GM18520 (cell line): ENCODE measurements at regions not wholly inside any gene's neighbourhood (a gene's known extent, or its start where the extent isn't known, plus 50 kb on each side); places are given as distances from the start of the nearest gene placed in this dataset.
"Not testable (repeated sequence)": the region's sequence is repeated elsewhere in the genome, so short reads cannot be mapped to it uniquely, and the experiment has no call there.

Source experiments
- ATAC-seq: cut with Tn5 transposase; IDR thresholded peaks from one replicate; pipeline ENCODE4 v1.9.1; 2021; ENCODE audit not compliant: unreplicated experiment

DNA sequence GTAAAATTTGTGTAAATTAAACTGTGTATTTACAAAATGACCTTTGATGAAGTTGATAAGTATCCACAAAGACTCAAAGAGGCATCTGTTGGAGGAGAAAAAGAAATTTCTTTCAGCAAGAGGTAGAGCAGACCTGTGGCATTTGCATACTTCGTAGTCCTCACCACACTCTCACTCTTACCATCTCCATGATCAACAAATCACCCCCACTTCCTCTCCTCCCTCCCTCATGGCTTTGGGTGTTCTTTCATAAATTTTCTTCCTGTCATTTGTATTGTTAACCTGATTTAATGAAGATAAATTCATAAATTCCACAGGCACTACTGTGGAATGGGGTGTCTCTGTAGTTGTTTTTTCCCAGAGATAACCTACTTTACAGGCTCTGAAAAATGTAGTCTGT lies 366.5 kb downstream of the ZNF674 start:
- ATAC-seq = no peak

DNA sequence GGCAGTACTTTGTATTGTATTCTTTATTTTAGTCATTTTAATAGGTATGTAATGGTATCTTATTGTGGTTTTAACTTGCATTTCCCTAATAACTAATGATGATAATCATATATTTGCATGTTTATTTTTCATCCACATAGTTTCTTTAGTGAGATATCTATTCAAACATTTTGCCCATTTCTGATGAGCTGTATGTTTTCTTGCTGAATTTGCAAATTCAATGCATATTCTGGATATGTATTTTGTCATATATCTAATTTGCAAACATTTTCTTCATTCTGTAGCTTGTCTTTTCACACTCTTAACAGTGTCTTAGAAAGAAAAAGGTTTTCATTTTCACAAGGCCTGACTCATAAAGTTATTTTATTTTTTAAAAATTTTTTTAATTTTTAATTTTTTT lies 372.1 kb downstream of the ZNF674 start:
- ATAC-seq = no peak

DNA sequence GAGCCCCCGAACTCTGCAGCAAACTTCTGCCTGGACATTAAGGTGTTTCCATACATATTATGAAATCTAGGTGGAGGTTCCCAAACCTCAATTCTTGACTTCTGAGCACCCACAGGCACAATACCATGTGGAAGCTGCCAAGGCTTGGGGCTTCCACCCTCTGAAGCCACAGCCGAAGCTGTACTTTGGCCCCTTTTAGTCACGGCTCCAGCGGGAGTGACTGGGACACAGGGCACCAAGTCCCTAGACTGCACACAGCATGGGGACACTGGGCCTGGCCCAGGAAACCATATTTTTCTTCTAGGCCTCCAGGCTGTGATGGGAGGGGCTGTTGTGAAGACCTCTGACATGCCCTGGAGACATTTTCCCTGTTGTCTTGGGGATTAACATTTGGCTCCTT lies 373.8 kb downstream of the ZNF674 start:
- not testable (repeated sequence) for ATAC-seq

DNA sequence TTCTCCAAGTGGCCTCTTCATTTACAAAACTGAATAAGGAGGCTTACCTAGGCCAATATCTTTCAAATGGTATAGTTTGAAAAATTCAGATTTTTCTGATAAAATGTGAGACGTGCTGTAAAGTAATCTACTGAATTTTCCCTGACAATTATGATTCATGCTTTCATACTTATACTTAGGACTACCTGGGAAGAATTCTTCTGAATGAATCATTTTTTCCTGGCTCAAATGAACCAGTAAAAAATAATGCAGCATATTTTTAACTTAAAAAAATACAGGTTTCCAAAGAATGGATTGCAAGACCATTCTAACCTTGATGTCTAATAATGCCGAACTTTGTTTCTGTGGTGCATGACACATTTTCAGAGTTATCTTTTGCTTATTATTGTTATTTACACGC lies 375.4 kb downstream of the ZNF674 start:
- ATAC-seq = no peak

DNA sequence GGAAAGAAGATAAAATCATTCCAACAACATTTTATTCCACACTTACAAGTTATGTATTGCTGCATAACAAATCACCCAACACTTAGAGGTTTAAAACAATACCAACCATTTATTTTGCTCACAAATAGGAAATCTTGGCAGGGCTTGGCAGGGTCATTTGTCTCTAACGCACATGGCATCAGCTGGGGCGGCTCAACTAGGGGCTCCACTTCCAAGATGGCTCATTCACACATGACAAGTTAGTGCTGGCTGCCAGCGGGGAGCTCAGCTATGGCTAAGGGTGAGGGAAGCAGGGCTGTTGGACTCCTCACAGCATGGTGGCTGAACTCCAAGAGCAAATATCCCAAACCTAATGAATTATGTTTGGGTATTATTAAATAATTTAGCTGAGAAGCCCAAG lies 377.0 kb downstream of the ZNF674 start:
- ATAC-seq = no peak

- ATAC-seq = no peak
Observed at GRCh38 chrX:46165866-46166265, 379.4 kb downstream of the ZNF674 start.

- ATAC-seq = no peak
Observed at GRCh38 chrX:46165411-46165810, 379.8 kb downstream of the ZNF674 start.

- ATAC-seq = no peak
Observed at GRCh38 chrX:46152756-46153155, 392.5 kb downstream of the ZNF674 start.

DNA sequence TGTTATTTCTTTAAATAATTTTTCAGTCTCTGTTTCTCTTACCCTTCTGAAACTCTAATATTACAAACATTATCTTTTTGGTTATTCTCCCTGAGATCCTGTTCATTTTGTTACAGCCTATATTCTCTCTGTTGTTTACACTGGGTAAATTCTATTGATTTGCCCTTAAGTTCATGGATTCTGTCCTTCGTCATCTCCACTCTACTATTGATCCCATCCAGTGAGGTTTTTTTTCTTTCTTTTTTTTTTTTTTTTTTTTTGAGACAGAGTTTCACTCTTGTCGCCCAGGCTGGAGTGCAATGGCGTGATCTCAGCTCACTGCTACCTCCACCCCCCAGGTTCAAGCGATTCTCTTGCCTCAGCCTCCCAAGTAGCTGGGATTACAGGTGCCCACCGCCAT lies 393.9 kb downstream of the ZNF674 start:
- not testable (repeated sequence) for ATAC-seq

GRCh38 chrX:46144566-46144965 lies 400.7 kb downstream of the ZNF674 start:
- ATAC-seq = no peak

- ATAC-seq = no peak
Observed at GRCh38 chrX:46140272-46140671, 404.9 kb downstream of the ZNF674 start.

- no peak for ATAC-seq
Observed at GRCh38 chrX:46130247-46130646, 415.0 kb downstream of the ZNF674 start.

- ATAC-seq = no peak
Observed at GRCh38 chrX:46125111-46125510, 420.1 kb downstream of the ZNF674 start.

GRCh38 chrX:46117234-46117633 lies 428.0 kb downstream of the ZNF674 start:
- no peak for ATAC-seq

DNA sequence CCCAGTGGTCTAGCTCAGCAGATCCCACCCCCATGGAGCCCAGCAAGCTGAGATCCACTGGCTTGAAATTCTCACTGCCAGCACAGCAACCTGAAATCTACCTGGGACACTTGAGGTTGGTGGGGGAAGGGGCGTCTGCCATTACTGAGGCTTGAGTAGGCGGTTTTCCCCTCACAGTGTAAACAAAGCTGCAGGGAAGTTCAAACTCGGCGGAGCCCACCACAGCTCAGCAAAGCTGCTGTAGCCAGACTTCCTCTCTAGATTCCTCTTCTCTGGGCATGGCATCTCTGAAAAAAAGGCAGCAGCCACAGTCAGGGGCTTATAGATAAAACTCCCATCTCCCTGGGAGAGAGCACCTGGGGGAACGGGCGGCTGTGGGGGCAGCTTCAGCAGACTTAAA lies 457.9 kb downstream of the ZNF674 start:
- ATAC-seq = not testable (repeated sequence)

DNA sequence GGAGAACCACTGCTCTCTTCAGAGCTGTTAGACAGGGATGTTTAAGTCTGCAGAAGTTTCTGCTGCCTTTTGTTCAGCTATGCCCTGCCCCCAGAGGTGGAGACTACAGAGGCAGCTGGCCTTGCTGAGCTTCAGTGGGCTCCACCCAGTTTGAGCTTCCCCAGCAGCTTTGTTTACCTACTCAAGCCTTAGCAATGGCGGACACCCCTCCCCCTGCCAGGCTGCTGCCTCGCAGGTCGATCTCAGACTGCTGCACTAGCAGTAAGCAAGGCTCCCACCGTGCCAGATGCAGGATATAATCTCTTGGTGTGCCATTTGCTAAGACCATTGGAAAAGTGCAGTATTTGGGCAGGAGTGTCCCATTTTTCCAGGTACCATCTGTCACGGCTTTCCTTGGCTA lies 465.1 kb downstream of the ZNF674 start:
- ATAC-seq = not testable (repeated sequence)

DNA sequence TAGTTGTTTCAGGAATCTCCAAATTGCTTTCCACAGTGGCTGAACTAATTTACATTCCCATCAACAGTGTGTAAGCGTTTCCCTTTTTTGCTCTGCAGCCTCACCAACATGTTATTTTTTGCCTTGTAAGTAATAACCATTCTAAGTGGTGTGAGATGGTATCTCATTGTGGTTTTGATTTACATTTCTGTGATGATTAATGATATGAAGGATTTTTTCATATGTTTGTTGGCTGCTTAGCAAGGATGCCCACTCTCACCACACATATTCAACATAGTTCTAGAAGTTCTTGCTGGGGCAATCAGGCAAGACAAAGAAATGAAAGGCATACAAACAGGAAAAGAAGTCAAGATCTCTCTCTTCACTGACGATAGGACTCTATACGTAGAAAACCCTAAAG lies 472.4 kb downstream of the ZNF674 start:
- no peak for ATAC-seq

DNA sequence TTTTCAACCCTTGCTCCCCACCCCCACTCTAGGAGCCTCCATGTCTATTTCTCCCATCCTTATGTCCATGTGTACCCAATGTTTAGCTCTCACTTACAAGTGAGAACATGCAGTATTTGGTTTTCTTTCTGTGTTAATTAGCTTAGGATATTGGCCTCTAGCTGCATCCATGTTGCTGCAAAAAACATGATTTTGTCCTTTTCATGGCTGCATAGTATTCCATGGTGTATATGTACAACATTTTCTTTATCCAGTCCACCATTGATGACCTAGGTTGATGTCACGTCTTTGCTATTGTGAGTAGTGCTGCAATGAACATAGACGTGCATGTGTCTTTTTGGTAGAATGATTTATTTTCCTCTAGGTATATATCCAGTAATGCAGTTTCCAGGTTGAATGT lies 472.8 kb downstream of the ZNF674 start:
- no peak for ATAC-seq

- no peak for ATAC-seq
Observed at GRCh38 chrX:46070421-46070820, 474.8 kb downstream of the ZNF674 start.

DNA sequence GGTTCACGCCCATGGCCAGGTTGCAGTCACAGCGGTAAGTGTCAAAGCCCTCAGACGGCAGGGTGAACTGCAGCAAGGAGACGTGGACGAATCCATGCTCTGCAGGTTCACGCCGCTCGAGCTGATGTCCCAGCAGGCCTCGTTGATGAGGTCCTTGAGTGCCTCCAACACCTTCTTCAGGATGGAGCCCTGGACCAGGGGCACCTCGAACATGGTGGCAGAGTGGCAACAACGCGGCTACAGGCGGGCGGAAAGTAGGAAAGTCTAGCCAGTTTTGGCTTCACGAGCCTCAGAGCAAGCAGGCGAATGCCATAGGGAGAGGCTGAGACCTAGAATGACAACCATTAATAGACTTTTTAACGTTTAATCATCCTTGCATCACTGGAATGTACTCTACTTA lies 485.9 kb downstream of the ZNF674 start:
- ATAC-seq = no peak

DNA sequence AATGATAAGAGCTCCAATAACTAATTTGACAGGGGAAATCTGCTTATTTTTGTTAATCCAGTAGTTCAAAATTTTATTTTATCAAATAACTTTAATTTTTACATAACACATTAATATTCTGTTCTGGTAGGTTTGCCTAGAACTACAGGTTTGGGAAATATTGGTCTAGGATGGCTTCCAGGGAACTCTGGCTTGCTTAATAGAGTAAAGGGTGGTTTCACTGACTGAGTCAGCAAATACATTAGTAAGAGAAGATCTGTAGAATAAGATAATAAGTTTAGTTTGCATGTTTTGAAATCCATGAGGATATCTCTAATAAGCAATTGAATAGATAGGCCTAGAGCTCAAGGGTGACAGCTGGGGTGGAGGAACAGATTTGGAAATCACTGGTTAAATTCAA lies 500.7 kb downstream of the ZNF674 start:
- no peak for ATAC-seq

- no peak for ATAC-seq
Observed at GRCh38 chrX:46040001-46040400, 505.2 kb downstream of the ZNF674 start.

DNA sequence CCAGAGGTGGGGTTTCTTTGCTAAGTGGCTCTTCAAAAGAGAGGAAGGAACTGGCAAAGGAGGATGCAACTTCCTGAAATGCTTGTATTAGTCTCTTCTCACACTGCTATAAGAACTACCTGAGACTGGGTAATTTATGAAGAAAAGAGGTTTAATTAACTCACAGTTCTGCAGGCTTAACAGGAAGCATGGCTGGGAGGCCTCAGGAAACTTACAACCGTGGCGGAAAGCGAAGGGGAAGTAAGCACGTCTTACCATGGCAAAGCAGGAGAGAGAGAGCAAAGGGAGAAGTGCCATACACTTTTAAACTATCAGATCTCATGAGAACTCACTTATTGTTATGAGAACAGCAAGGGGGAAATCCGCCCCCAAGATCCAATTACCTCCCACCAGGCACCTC lies 505.7 kb downstream of the ZNF674 start:
- no peak for ATAC-seq

- no peak for ATAC-seq
Observed at GRCh38 chrX:46036508-46036907, 508.7 kb downstream of the ZNF674 start.
